GM21723 (cell line): ENCODE measurements at regions not wholly inside any gene's neighbourhood (a gene's known extent, or its start where the extent isn't known, plus 50 kb on each side); places are given as distances from the start of the nearest gene placed in this dataset.
"Not testable (repeated sequence)": the region's sequence is repeated elsewhere in the genome, so short reads cannot be mapped to it uniquely, and the experiment has no call there.

Experiments used
- ATAC-seq: cut with Tn5 transposase; IDR thresholded peaks from one replicate; pipeline ENCODE4 v1.9.1; 2021; ENCODE audit warnings: mild to moderate bottlenecking, moderate library complexity; ENCODE audit not compliant: unreplicated experiment

DNA sequence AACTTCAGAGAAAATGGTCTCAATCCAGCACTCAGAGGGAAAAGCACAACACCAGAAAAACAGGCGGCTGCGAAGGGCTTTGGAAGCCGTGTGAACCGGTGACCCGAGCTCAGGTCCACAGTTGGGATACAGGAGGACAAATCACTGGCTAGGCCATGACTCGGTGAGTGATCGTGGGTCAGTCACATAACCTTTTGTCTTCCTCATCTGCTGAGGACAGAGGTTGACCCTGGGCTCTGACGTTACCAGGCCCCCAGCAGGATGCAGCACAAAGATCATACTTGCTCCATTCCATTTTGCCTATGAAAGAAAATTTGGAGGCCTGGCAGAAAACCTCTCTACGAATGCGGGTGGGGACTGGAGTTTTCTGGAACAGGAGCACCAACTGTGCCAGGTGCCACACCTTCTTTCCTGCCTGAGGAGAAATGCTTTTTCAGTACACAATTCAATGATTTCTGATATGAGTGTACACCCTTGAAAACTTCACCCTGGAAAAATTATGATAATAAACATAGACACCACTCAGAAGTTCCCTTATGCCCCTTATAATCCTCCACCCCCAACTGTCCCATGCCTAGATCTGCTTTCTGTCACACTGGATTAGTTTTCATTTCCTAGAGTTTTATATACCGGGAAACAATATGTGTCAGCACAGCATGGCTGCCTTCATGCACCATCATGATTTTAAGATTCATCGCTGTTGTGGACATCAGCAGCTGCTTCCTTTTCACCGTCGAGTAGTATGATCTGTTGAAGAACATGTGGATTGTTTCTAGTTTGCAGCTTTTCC, 85.3 kb upstream of the RALGAPA2 start:
- ATAC-seq: no peak

DNA sequence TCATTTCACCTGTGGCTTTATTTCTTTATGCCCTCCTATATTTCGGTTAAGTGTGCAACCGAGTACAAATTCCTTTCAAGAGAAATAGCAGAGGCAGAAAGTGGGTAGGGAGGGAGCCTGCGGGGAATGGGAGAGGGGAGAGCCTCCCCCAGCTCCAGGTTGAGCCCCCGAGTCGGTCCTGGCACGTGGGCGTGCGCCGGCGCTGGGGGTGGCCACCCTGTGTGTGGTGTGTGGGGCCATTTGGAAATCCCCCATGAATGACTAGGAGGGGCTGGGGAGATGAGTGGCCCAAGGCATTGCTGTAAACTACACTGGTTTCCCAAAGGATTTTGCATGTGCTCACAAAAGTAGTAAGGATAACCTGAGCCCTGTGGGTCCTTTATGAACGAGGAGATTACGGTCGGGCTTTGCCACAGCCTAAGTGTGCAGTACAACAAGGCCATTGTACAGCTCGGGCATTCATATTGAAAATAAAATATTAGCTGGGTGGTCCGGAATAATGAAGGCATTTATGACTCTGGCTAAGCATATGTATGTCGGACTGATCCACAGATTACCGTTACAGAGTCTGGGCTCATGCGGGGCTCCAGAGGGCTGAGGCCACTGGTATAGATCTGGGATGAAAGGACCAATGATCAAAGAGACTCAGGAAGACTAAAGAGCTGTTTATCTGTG, 84.5 kb upstream of the RALGAPA2 start:
- no peak for ATAC-seq

DNA sequence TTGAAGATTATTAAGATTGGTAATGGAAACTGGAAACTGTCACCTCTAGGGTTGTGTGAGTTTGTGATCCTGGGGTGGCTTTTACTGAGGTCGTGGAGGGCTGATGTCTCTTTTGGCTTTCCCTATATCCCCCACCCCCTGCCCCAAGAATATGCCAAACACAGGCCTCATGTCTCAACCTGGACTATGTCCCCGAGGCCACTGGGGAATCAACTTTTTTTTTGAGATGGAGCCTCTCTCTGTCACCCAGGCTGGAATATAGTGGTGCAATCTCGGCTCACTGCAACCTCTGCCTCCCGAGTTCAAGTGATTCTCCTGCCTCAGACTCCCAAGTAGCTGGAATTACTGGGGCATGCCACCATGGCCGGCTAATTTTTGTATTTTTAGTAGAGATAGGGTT, 83.3 kb upstream of the RALGAPA2 start:
- ATAC-seq: no peak

DNA sequence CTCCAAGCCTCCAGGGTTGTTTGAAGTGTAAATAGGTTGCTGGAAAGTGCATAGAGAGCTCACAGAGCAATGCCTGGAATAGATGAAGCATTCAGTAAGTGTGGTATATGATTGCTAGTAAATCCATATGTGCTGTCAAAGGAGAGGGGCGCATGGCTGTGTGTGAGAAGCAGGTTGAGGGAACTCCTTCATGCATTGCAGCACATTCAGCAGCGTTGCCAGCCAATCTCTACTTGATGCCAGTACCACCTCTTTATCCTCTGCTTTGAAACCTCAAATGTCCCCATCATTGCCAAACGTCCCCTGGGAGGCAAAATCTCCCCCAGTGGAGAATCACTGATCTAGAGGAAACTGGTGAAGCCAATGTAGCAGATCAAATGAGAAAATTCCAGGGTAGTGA, 82.7 kb upstream of the RALGAPA2 start:
- no peak for ATAC-seq

DNA sequence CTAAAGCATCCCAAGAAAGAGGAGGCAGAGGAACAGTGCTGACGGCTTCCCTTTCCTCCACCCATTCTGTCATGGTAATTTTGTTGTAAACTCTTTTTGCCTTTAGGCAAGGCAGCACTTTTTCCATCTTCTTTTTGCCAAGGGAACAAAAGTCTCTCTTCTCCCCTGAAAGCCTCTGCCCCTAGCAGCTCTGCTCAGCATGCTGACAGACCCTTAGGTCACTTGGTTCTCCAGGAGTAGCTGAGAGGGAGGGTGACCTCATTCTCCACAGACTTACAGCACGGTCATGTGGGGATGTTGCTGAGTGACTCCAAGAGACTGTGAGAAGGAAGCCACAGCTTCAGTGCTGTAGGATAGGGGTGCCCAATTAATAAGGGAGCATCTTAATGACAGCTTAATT, 81.1 kb upstream of the RALGAPA2 start:
- no peak for ATAC-seq

DNA sequence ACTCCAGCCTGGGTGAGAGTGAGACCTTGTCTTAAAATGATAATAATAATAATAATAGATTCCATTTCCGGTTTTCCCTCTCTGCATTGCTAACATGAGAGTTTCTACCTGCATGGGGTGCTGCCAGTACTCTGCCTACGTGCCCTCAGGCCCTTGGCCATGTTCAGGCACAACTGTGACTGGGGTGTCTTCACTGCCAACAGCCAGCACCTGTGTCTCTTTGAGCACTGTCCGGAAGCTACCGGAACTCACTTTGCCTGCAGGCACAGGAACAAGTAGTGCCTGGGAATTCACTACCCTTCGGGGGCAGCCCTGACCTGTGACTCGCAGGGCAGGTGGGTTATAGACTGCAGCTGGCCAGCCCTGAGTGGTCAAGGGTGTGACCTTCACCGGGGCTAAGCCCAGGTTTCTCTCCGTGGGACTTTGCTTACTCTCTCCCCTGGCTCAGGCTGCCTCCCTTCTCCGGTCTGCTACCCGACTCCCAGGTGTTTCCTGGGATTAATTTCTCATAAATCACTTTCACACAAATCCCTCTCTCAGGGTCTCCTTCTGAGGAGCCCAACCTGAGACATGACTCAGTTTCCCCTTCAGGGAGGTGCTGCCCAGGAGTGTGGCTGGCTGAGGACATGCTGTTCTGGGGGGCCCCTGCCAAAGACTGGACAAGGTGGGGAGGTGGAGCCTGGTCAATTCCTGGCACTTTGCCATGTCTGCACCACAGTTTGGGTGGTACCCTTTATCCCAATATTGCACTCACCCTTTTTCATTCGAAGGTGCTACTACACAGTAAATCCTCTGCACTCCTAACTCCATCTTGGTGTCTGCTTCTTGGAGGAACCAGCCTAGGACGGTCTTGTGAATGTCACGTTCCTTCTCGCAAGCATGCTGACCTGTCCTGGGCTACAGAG, 79.5 kb upstream of the RALGAPA2 start:
- ATAC-seq: no peak

DNA sequence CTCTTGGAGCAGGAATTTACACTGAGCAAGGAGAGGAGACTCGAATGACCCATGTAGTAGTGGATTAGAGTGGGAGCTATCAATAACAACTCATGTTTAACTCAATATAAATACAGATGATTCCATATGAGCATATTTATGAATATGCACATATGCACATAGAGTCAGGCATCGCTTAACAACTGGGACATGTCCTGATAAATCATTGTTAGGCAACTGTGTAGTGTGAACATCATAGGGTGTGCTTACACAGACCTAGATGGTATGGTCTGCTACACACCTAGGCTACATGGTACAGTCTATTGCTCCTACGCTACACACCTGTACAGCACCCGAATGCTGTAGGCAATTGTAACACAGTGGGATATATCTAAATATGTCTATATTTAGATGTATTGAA, 75.9 kb upstream of the RALGAPA2 start:
- ATAC-seq: no peak

DNA sequence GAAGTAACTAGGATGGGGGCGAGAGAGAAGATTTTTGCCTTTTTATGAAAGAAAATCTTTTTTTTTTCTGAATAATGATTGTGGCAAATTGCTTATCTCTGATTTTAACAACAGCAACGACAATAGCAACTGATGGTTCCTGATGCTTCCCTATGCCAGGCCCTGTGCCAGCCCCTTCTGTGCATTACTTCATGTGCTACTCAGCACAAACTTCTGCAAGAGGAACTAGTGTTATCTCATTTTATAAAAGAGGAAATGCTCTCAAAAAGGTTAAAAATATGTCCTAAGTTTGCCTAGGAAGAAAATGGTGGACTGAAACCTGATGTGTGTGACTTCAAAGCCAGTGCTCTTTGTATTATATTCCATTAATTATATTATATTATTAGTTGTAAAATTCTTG, 74.0 kb upstream of the RALGAPA2 start:
- ATAC-seq: no peak

DNA sequence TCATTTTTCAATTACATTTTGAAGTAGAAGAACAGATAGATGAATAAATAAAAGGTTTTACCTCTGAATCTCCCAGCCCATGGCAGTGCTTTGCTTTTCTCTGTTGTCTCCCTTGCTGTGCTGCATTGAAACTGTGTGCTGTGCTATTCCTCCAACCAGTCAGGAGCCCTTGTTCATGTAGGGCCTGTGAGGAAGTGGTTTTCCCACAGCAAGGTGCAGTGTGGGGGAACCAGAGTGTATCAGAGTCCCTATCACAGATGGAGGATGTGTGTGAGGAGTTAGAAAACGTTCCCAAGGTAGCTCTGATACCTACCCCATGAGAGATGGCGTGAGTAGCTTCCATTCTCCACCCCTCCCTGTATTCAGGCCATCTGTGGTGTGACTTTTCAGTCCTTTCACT, 72.8 kb upstream of the RALGAPA2 start:
- no peak for ATAC-seq

DNA sequence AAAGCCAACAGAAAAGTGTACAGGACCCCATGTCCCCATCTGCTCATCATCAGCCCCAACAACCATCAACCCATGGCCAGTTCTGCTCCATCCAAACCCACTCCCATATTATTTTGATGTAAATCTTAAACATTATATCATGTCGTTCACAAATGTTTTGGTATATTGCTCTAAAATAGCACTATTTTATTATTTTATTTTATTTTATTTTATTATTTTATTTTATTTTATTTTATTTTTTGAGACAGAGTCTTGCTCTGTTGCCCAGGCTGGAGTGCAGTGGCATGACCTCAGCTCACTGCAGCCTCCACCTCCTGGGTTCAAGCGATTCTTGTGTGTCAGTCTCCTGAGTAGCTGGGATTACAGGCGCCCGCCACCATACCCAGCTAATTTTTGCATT, 72.0 kb upstream of the RALGAPA2 start:
- ATAC-seq: not testable (repeated sequence)

DNA sequence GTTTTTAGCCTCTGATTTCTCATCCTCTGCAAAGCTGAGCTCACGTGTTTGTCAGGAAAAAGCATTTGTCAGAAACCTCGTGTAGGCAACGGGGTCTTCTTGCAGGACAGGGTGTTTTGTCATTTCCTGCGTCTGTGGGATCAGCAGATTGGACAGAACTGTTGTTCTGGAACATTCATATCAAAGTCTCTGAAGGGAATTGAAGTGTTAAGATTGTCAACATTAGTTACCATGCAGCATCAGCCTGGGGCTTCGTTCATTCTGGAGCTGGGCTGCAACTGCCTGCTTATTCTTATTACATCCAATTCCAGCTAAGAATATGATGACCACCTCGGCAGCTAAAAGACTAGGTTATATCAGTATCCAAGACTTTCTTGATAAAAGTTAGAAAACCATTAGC, 71.0 kb upstream of the RALGAPA2 start:
- no peak for ATAC-seq

DNA sequence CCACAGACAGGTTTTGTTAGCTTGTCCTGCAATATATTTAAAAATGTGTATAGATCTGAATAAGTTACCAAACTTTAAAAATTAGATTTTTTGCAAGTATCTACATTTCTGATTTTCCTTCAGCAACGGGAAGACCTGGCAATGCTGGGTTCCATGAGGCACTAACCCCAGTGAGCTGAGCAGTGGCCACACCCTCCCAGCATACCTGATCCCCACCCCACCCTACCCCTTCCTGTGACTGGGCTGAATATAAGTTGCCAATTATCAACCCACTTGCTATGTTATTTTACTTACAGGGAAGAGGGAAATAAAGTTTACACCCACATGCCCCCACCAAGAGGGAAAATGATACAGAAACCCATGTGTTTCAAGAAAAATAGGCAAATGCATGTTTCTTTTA, 70.3 kb upstream of the RALGAPA2 start:
- ATAC-seq: no peak

DNA sequence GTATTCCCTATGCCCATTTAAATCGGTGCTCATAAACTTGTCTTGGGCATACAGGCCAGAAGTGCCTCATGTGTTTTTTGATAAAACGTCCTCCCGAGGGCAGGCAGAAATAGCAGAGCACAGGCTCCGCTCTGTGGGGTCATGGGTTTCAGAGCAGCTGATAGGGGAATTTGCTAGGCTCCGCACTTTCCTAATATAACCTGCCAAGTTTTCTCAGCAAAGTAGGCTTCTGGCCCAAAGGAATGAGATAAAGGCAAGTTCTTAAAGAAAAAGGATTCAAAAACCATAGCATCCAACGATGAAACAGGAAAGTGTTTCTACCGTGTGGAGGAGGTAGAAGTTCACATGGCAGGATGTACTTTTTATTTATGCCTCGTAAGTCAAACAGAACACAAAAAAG, 69.8 kb upstream of the RALGAPA2 start:
- ATAC-seq: no peak

DNA sequence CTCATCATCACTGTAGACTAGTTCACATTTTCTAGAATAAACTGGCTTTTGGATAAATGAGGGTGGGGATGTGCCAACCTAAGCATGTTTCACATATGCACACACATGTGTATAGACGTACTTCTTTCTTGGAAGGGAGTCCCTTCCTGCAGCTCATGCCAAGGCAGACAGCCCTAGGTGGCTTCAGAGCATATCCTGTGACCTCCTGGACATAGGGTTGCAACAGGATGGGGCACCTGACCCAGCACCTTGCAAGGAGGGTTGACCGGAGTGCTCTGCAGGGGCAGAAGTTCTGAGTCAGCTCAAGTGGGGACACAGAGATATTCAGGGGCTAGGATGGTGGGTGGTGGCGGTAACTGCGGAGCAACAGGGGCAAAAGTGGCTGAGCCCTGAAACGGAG, 68.6 kb upstream of the RALGAPA2 start:
- no peak for ATAC-seq

DNA sequence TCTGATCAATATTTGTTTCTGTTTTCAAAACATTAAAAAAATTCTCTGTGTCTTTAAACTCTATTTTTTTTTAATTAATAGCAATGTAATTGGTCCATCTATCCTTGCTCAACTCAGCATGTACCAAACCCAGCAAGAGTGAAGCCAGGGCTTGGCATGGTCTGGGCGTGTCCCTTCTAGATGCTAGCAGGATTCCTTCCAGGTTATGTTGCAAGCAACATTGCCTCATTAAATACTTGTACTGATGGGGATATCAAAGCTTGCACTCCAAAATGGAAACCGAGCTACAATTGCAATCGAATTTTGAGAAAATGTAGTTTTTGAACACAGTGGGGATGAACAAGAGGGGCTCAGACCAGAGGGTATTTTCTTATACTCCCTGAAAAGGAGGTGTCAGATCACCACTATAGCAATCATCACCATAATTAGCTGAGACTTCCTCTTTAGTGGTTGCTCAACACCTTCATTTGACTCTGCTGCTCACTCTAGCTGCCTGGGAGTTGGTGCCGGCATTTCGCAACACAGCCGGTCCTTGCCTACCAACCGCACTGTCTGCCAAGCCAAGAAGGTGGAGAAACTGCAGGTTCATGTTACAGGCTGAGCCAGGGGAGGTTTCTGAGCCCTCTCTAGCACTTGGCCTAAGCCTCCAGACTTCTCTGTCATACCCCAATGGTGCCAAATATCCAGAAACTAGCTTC, 67.8 kb upstream of the RALGAPA2 start:
- peak; percentile 63 for ATAC-seq

DNA sequence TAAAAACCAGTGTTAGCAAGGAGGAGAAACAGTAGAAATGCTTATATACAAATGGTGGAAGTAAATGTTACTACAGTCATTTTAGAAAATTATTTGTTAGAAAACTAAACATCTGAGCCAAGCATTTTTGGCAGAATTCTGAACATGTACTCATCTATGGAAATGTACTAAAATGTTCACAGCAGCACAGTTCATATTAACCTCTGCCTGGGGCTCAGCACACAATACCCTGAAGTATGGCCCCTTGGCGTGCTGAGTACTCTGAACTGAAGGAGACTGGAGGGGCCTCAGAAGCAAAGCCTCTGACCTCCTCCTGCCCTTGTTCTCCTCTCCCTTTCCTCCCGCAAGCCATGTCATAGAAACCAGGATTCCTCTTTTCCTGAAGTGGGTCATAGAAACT, 66.2 kb upstream of the RALGAPA2 start:
- no peak for ATAC-seq

DNA sequence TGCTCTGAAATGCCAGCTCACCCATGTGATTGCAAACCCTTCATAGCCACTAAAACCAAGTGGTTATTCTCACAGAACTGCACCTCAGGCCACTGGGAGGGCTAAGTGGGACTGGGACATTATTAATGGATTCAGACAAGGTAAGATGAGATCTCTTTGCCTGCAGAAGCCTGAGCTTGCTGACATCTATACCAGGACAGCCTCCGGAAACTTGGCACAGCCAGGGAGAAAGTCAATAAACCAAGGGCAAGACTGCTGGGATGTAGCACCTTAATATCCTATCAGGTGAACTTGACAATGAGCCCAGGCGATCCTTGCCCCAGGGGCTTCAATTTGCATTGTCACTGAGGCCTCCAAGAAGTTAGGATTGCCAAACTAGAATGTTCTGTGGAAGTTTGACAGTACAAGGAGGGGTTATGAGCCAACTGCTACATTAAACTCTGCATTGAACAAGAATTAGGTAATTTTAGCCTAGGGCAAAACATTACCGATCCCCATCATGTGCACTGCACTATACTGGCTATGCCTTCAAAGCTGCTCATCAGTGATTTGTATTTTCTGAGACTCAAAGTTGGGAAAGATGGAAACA, 60.1 kb upstream of the RALGAPA2 start:
- no peak for ATAC-seq

DNA sequence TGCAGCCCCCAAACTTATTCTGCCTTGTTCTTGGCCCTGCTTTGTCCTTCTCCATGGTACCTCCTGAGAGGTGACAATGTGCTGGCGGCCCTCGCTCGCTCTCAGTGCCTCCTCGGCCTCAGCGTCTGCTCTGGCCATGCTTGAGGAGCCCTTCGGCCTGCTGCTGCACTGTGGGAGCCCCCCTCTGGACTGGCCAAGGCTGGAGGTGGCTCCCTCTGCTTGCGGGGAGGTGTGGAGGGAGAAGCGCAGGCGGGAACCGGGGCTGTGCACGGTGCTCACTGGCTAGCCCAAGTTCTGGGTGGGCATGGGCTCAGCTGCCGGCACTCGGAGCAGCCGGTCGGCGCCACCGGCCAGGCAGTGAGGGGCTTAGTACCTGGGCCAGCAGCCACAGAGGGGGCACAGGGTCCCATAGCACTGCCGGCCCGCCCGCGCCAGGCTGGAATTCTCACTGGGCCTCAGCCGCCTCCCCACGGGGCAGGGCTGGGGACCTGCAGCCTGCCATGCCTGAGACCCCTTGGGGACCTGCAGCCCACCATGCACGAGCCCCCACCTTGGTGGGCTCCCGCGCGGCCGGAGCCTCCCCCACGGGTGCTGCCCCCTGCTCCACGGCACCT, 55.9 kb upstream of the RALGAPA2 start:
- no peak for ATAC-seq

DNA sequence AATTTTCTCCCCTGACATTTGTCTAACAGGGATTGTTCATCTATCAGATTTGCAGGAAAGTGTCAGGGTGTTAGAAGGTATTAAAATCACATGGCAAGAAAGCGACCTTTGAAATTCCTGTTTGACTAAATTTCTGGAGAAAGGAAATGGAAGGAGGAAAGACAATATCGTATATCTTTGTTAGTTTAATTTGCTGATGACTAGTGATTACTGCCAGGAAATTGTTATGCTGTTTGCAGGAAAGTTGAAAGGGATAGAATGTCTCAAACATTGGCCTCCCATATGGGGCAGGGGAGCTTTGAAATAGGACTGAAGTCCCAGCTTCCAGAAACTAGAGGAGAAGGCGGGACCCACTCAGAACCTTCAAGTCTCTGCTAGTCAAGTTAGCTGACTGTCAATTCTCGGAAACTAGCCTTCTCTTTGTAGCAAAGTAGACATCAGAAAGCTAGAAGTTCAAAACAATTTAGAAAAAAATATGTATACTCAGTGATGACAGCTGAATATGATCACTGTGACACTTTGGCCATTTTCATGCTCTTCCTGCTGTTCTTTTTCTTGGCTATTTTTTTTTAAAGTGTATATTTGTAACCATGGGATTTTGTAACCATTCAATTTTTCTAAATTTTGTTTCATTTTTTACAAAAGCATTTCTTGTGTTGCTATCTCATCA, 53.4 kb upstream of the RALGAPA2 start:
- no peak for ATAC-seq

DNA sequence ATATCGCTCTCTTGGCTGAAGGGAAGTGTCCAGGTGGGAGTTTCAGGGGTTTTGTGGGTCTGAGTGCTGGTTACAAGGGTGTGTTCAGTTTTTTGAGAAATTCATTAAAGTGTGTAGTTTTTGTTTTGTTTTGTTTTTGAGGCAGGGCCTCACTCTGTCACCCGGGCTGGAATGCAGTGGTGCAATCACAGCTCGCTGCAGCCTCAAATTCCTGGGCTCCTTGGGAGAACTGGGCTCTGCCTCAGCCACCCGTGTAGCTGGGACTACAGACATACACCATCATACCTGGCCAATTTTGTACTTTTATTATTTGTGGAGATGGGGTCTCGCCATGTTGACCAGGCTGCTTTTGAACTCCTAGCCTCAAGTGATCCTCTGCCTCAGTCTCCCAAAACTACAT, 51.2 kb upstream of the RALGAPA2 start:
- no peak for ATAC-seq
